ENCODE measurements at regions not wholly inside any gene's neighbourhood (a gene's known extent, or its start where the extent isn't known, plus 50 kb on each side); places are given as distances from the start of the nearest gene placed in this dataset.

DNA sequence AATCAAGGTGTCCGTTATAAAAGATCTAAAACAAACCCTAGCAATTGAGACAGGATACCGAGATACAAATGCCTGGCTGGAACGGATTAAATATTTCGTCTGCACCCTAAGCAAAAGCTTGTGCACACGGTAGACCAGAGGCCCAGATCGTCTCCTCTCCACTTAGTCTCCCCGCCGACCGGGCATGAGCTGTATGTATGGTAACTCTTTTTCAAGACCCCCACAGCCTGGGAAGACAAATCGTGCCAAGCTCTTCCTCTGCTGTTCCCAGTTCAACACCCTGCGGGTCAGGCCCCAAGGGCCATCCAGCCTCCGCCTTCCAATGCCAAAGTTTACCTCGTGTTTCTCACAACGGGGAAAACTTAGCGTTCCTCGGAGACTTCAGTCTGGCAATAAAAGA is 285.7 kb upstream of the GALNT17 start:
- H3K4me3 ChIP-seq (ENCODE audit: low read depth, low read length) = no peak overlapping the region
- in situ Hi-C loops (cut with HindIII; ENCODE audit: low sequenced_read_pairs) = no loop called here
- TF ChIP-seq, protein P1, sequence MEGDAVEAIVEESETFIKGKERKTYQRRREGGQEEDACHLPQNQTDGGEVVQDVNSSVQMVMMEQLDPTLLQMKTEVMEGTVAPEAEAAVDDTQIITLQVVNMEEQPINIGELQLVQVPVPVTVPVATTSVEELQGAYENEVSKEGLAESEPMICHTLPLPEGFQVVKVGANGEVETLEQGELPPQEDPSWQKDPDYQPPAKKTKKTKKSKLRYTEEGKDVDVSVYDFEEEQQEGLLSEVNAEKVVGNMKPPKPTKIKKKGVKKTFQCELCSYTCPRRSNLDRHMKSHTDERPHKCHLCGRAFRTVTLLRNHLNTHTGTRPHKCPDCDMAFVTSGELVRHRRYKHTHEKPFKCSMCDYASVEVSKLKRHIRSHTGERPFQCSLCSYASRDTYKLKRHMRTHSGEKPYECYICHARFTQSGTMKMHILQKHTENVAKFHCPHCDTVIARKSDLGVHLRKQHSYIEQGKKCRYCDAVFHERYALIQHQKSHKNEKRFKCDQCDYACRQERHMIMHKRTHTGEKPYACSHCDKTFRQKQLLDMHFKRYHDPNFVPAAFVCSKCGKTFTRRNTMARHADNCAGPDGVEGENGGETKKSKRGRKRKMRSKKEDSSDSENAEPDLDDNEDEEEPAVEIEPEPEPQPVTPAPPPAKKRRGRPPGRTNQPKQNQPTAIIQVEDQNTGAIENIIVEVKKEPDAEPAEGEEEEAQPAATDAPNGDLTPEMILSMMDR (IDR thresholded peaks at IDR 0.05; ENCODE audit: low read depth, low read length, missing control alignments) = no peak
- DNase-seq (ENCODE audit: low read depth) = no peak

DNA sequence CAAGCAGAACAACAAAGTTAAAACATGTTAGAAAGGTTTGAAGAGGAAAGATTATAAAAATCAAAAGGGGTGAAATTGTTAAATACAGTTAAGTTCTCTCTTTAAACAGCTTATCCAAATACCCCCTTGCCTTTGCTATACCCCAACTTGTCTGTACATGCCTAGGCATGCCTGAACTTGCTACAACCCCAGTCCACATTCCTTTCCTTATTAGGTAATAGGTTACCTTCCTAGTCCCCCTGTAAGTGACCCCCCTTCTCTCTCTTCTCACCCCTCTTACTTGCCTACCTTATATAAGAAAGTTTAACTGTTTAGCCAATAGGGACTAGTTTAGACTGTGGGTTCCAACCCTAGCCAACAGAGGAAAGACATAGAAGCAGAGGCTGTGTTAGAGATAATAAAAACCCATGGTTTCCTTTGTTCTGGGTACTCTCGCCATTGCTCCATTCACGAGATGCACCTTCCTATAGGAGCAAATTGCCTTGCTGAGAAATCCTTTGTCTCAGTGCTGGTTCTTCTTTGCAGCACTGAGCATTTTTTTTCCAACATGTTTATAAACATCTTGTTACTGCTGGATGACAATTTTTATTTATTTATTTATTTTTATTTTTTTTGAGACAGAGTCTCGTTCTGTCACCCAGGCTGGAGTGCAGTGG is 282.2 kb upstream of the GALNT17 start:
- DNase-seq (ENCODE audit: low read depth) = no peak
- H3K4me3 ChIP-seq (ENCODE audit: low read depth, low read length) = no peak overlapping the region
- in situ Hi-C loops (cut with HindIII; ENCODE audit: low sequenced_read_pairs) = no loop called here
- TF ChIP-seq, protein P1 (IDR thresholded peaks at IDR 0.05; ENCODE audit: low read depth, low read length, missing control alignments) = no peak

DNA sequence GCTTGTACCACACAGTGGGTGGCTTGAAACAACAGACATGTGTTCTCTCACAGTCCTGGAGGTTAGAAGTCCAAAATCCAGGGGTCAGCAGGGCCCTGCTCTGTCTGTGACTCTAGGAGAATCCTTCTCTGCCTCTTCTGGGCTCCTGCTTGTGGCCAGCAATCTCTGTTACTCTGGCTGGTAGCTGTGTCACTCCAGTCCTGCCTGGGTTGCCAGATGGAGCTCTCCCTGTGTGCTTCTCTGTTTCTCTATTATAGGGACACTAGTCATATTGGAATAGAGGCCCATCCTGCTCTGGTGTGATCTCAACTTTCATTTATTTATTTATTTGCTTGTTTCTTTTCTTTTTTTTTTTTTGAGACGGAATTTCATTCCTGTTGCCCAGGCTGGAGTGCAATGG is 276.6 kb upstream of the GALNT17 start:
- TF ChIP-seq, protein P1 (IDR thresholded peaks at IDR 0.05; ENCODE audit: low read depth, low read length, missing control alignments) = no peak
- no peak overlapping the region for H3K4me3 ChIP-seq (ENCODE audit: low read depth, low read length)
- DNase-seq (ENCODE audit: low read depth) = no peak
- in situ Hi-C loops (cut with HindIII; ENCODE audit: low sequenced_read_pairs) = no loop called here

DNA sequence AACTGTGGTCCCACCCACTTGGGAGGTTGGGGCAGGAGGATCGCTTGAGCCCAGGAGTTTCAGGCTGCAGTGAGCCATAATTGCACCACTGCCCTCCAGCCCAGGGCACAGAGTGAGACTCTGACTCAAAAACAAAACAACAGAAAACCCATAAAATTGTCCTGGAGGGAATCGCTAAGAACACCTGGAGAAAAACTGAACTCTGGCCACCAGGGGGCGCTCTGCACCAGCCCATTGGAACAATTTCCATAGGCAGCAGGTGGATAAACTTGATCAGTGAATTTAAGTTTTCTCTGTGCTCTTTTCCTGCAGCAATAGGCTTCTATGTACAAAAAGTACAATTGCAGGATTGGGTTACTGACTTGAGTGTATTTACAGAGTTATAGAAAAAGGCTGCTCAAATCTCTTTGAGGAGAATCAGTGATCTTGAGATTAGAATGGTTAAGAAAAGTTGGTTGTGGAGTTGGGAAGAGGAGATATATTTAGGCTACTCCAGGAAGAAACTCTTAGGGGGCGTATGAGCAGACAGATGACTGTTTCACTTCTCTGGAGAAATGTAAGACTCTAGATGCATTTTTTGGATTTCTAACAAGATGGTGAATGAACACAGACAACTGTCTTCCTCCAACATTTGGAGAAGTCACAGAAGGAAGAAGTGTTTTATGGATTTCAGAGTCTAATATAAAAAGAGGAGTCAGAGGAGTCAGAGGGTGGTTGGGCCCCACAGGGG is 274.9 kb upstream of the GALNT17 start:
- in situ Hi-C loops (cut with HindIII; ENCODE audit: low sequenced_read_pairs) = no loop called here
- peak; percentile 47 for DNase-seq (ENCODE audit: low read depth)
- no peak overlapping the region for H3K4me3 ChIP-seq (ENCODE audit: low read depth, low read length)
- TF ChIP-seq, protein P1 (IDR thresholded peaks at IDR 0.05; ENCODE audit: low read depth, low read length, missing control alignments) = peak; percentile 74

DNA sequence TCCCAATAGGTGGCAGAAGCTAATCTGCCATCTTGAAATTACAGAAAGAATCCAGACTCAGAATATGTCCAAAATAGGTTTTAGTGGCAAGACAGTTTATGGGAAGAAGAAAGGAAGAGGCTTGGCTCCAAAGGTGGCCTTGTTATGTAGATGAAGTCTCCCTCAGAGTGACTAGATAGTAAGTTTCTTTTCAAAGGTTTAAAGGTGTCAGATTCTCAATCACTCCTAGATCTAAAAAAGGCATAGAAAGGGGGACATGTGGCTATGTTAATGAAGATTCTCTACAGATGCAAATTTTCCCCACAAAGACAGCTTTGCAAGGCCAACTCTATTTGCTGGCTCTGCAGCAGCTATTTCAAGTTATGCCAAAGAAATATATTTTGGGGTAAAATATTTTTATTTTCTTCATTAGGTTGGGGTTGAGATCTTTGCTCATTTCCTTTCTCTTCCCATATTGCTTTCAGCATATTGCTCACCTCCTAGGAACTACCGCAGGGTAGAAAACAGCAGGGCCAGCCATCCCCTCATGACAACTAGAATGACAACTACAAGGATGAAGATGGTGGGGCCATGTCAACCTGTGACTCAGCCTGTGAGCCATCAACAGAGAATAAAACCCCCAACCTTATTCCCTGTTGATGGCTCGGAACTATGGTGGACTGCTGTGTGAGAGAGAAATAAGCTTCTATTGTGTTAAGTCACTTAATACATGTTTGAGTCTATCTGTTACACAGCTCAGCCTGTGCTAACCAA is 274.0 kb upstream of the GALNT17 start:
- H3K4me3 ChIP-seq (ENCODE audit: low read depth, low read length) = no peak overlapping the region
- in situ Hi-C loops (cut with HindIII; ENCODE audit: low sequenced_read_pairs) = no loop called here
- TF ChIP-seq, protein P1 (IDR thresholded peaks at IDR 0.05; ENCODE audit: low read depth, low read length, missing control alignments) = no peak
- DNase-seq (ENCODE audit: low read depth) = no peak

DNA sequence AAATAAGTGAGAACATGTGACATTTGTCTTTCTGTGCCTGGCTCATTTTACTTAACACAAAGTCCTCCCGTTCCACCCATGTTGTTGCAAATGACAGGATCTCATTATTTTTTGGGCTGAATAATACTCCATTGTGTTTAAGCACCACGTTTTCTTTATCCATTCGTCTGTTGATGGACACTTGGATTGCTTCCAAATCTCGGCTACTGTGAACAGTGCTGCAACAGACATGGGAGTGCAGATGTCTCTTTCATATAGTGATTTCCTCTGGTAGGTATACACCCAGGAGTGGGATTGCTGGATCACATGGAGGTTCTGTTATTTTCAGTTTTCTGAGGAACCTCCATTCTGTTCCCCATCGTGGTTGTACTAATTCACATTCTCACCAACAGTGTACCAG is 264.4 kb upstream of the GALNT17 start:
- no peak overlapping the region for H3K4me3 ChIP-seq (ENCODE audit: low read depth, low read length)
- TF ChIP-seq, protein P1 (IDR thresholded peaks at IDR 0.05; ENCODE audit: low read depth, low read length, missing control alignments) = no peak
- in situ Hi-C loops (cut with HindIII; ENCODE audit: low sequenced_read_pairs) = no loop called here
- DNase-seq (ENCODE audit: low read depth) = no peak

Data from astrocyte of the cerebellum (primary cell).